OCI-LY3 (cell line): ENCODE measurements at regions not wholly inside any gene's neighbourhood (a gene's known extent, or its start where the extent isn't known, plus 50 kb on each side); places are given as distances from the start of the nearest gene placed in this dataset.

Source experiments
- H2AFZ ChIP-seq: fragments of 200-600, 300-600 bp; shearing (Covaris generic); 2 replicates; pipeline ENCODE4 v1.6.0; 2014; ENCODE audit warnings: antibody characterized with exemption, low read depth, low read length
- H3K27ac ChIP-seq: fragments of 200-600, 300-600 bp; sonication (generic); 2 replicates; pipeline ENCODE4 v1.5.1; 2014; ENCODE audit warnings: mild to moderate bottlenecking, low read length, moderate library complexity, mixed read lengths
- H3K27me3 ChIP-seq: fragments of 200-600, 300-600 bp; sonication (generic); 2 replicates; pipeline ENCODE4 v1.6.1; 2014; ENCODE audit warnings: low read depth, low read length, mixed read lengths
- H3K36me3 ChIP-seq: fragments of 200-600, 300-600 bp; sonication (generic); replicated peaks from 2 replicates; pipeline ENCODE3; 2014; ENCODE audit warnings: low read depth, low read length, mixed read lengths
- H3K4me1 ChIP-seq: fragments of 300-600, 200-600 bp; sonication (generic); 2 replicates; pipeline ENCODE4 v1.6.1; 2014; ENCODE audit warnings: low read length, mixed read lengths
- H3K4me2 ChIP-seq: fragments of 200-600, 300-600 bp; sonication (generic); 2 replicates; pipeline ENCODE4 v1.6.1; 2014; ENCODE audit warnings: low read length, mixed read lengths
- H3K4me3 ChIP-seq: fragments of 300-600, 200-600 bp; sonication (generic); 2 replicates; pipeline ENCODE4 v1.5.1; 2014; ENCODE audit warnings: antibody characterized with exemption, mild to moderate bottlenecking, low read length, moderate library complexity
- H3K79me2 ChIP-seq: fragments of 300-600, 200-600 bp; shearing (Covaris generic); 2 replicates; pipeline ENCODE4 v1.6.1; 2014; ENCODE audit warnings: mild to moderate bottlenecking, low read length, mixed read lengths
- H3K9ac ChIP-seq: fragments of 300-600, 200-600 bp; shearing (Covaris generic); 2 replicates; pipeline ENCODE4 v1.6.0; 2014; ENCODE audit warnings: mild to moderate bottlenecking, low read length, moderate library complexity
- H3K9me3 ChIP-seq: fragments of 200-600, 300-600 bp; shearing (Covaris generic); 2 replicates; pipeline ENCODE4 v1.6.1; 2014; ENCODE audit warnings: low read length, mixed read lengths; ENCODE audit not compliant: insufficient read depth
- H4K20me1 ChIP-seq: fragments of 200-600, 300-600 bp; sonication (generic); 2 replicates; pipeline ENCODE4 v1.6.1; 2016; ENCODE audit warnings: low read length, mixed read lengths; ENCODE audit not compliant: insufficient read depth
- CTCF ChIP-seq: fragments of 200-600, 300-600 bp; sonication (generic); IDR thresholded peaks from 2 replicates; pipeline ENCODE4 v1.5.1; 2014; ENCODE audit warnings: antibody characterized with exemption, low read length, low read depth
- EZH2phosphoT487 ChIP-seq: fragments of 200-600 bp; shearing (Covaris generic); IDR thresholded peaks from 2 replicates; pipeline ENCODE4 v1.6.1; 2018; ENCODE audit warnings: antibody characterized with exemption, mixed run types, low read depth

GRCh38 chr20:63084563-63084927, 77.8 kb upstream of the BHLHE23 start:
- Histone ChIP-seq H3K4me1 (no peaks in the 10 kb centered on the region), H3K36me3 (no peaks in the 10 kb centered on the region), H2AFZ (no peak overlapping the region), H4K20me1 (peaks cover 4% of the 10 kb centered on the region; the same call in 1 of the 2 replicates), H3K4me3 (no peak overlapping the region), H3K9me3 (no peaks in the 10 kb centered on the region), H3K27me3 (no peaks in the 10 kb centered on the region), H3K4me2 (no peak overlapping the region), H3K9ac (no peak overlapping the region), H3K79me2 (no peaks in the 10 kb centered on the region), H3K27ac (no peak overlapping the region)
- TF ChIP-seq EZH2phosphoT487 (no peak), CTCF (no peak)

GRCh38 chr20:63083831-63084562, 77.2 kb upstream of the BHLHE23 start:
- no peaks in the 10 kb centered on the region for H3K27me3 ChIP-seq
- H4K20me1 ChIP-seq: peaks cover 4% of the 10 kb centered on the region; the same call in 1 of the 2 replicates
- H3K4me3 ChIP-seq: no peak overlapping the region
- H3K9me3 ChIP-seq: no peaks in the 10 kb centered on the region
- H3K27ac ChIP-seq: no peak overlapping the region
- TF ChIP-seq EZH2phosphoT487 (no peak), CTCF (no peak)
- H2AFZ ChIP-seq: no peak overlapping the region
- no peak overlapping the region for H3K9ac ChIP-seq
- no peaks in the 10 kb centered on the region for H3K36me3 ChIP-seq
- no peak overlapping the region for H3K4me2 ChIP-seq
- H3K4me1 ChIP-seq: no peaks in the 10 kb centered on the region
- H3K79me2 ChIP-seq: no peaks in the 10 kb centered on the region

- Histone ChIP-seq H3K9ac (no peak overlapping the region), H3K27me3 (peaks cover 6% of the 10 kb centered on the region; the same call in 1 of the 2 replicates), H3K4me1 (no peaks in the 10 kb centered on the region), H3K4me3 (no peak overlapping the region), H3K79me2 (no peaks in the 10 kb centered on the region), H2AFZ (no peak overlapping the region), H3K36me3 (no peaks in the 10 kb centered on the region), H4K20me1 (peaks cover 4% of the 10 kb centered on the region; the same call in 1 of the 2 replicates), H3K9me3 (no peaks in the 10 kb centered on the region), H3K27ac (no peak overlapping the region), H3K4me2 (no peak overlapping the region)
- TF ChIP-seq EZH2phosphoT487 (no peak), CTCF (no peak)
Measured at GRCh38 chr20:63082939-63083735, 76.4 kb upstream of the BHLHE23 start.

- peaks cover 7% of the 10 kb centered on the region; the same call in 1 of the 2 replicates for H3K27me3 ChIP-seq
Measured at GRCh38 chr20:63082308-63082938, 75.7 kb upstream of the BHLHE23 start.

More at GRCh38 chr20:63082308-63082938, 75.7 kb upstream of the BHLHE23 start:
- Histone ChIP-seq H4K20me1 (peaks cover 4% of the 10 kb centered on the region; the same call in 1 of the 2 replicates), H3K36me3 (no peaks in the 10 kb centered on the region), H3K9ac (no peak overlapping the region), H3K4me2 (no peak overlapping the region), H3K79me2 (no peaks in the 10 kb centered on the region), H3K4me3 (no peak overlapping the region), H3K4me1 (no peaks in the 10 kb centered on the region), H3K27ac (no peak overlapping the region), H2AFZ (no peak overlapping the region), H3K9me3 (0 out of 2 replicates have a peak, but pooled peaks cover under 1% of the 10 kb centered on the region)
- TF ChIP-seq CTCF: no peak
- TF ChIP-seq EZH2phosphoT487: no peak
